GM10266 (cell line): ENCODE measurements at regions not wholly inside any gene's neighbourhood (a gene's known extent, or its start where the extent isn't known, plus 50 kb on each side); places are given as distances from the start of the nearest gene placed in this dataset.

Source experiments
- DNase-seq: peaks from one replicate; pipeline ENCODE4 v3.0.0; 2012; ENCODE audit errors: extremely low spot score
- CTCF ChIP-seq: IDR thresholded peaks from 2 replicates; pipeline ENCODE4 v1.5.1; 2012; ENCODE audit warnings: mild to moderate bottlenecking, low read depth; ENCODE audit not compliant: control insufficient read depth, insufficient read depth; ENCODE audit errors: missing control alignments

- TF ChIP-seq CTCF: no peak
- no peak for DNase-seq
These were observed 583.9 kb downstream of the NXPH1 start for GRCh38 chr7:9017286-9017685.

GRCh38 chr7:9022456-9022855, 589.0 kb downstream of the NXPH1 start:
- TF ChIP-seq CTCF: no peak
- DNase-seq: no peak

- DNase-seq: no peak
- TF ChIP-seq CTCF: no peak
These were observed 590.4 kb downstream of the NXPH1 start for GRCh38 chr7:9023675-9024294.

GRCh38 chr7:9026121-9026520, 592.7 kb downstream of the NXPH1 start:
- TF ChIP-seq CTCF: no peak
- DNase-seq: no peak

- no peak for TF ChIP-seq CTCF
- DNase-seq: no peak
These were observed 594.6 kb downstream of the NXPH1 start for GRCh38 chr7:9028012-9028411.

- TF ChIP-seq CTCF: no peak
- no peak for DNase-seq
These were observed 596.5 kb downstream of the NXPH1 start for GRCh38 chr7:9029681-9030530.

- no peak for TF ChIP-seq CTCF
- DNase-seq: no peak
These were observed 597.6 kb downstream of the NXPH1 start for GRCh38 chr7:9030976-9031375.
